ENCODE measurements at regions not wholly inside any gene's neighbourhood (a gene's known extent, or its start where the extent isn't known, plus 50 kb on each side); places are given as distances from the start of the nearest gene placed in this dataset.

GRCh38 chr4:45647823-45648222, 476.0 kb downstream of the GABRG1 start:
- TF ChIP-seq GATA1 (IDR thresholded peaks at IDR 0.05; ENCODE audit: low read depth, low read length) = no peak
- no peak for TF ChIP-seq POLR2A (IDR thresholded peaks at IDR 0.05; ENCODE audit: low read length)
- no peak for DNase-seq

GRCh38 chr4:45646885-45647590, 476.8 kb downstream of the GABRG1 start:
- TF ChIP-seq GATA1 (IDR thresholded peaks at IDR 0.05; ENCODE audit: low read depth, low read length) (no peak), POLR2A (IDR thresholded peaks at IDR 0.05; ENCODE audit: low read length) (no peak)

GRCh38 chr4:45640281-45640680, 483.6 kb downstream of the GABRG1 start:
- no peak for TF ChIP-seq POLR2A (IDR thresholded peaks at IDR 0.05; ENCODE audit: low read length)
- no peak for TF ChIP-seq GATA1 (IDR thresholded peaks at IDR 0.05; ENCODE audit: low read depth, low read length)
- DNase-seq = no peak

More at GRCh38 chr4:45646885-45647590, 476.8 kb downstream of the GABRG1 start:
- DNase-seq = no peak

- DNase-seq = no peak
- no peak for TF ChIP-seq POLR2A (IDR thresholded peaks at IDR 0.05; ENCODE audit: low read length)
These were observed 485.2 kb downstream of the GABRG1 start for GRCh38 chr4:45638641-45639040.

- TF ChIP-seq POLR2A (IDR thresholded peaks at IDR 0.05; ENCODE audit: low read length) = no peak
- TF ChIP-seq GATA1 (IDR thresholded peaks at IDR 0.05; ENCODE audit: low read depth, low read length) = no peak
These were observed 487.7 kb downstream of the GABRG1 start for GRCh38 chr4:45636175-45636574.

GRCh38 chr4:45629717-45630116, 494.1 kb downstream of the GABRG1 start:
- no peak for DNase-seq
- no peak for TF ChIP-seq GATA1 (IDR thresholded peaks at IDR 0.05; ENCODE audit: low read depth, low read length)
- no peak for TF ChIP-seq POLR2A (IDR thresholded peaks at IDR 0.05; ENCODE audit: low read length)

More at GRCh38 chr4:45636175-45636574, 487.7 kb downstream of the GABRG1 start:
- DNase-seq = no peak

GRCh38 chr4:45621971-45622370, 501.9 kb downstream of the GABRG1 start:
- TF ChIP-seq GATA1 (IDR thresholded peaks at IDR 0.05; ENCODE audit: low read depth, low read length) (no peak), POLR2A (IDR thresholded peaks at IDR 0.05; ENCODE audit: low read length) (no peak)
- DNase-seq = no peak

- no peak for TF ChIP-seq POLR2A (IDR thresholded peaks at IDR 0.05; ENCODE audit: low read length)
- TF ChIP-seq GATA1 (IDR thresholded peaks at IDR 0.05; ENCODE audit: low read depth, low read length) = no peak
- no peak for DNase-seq
These were observed 503.0 kb downstream of the GABRG1 start for GRCh38 chr4:45620808-45621207.

- DNase-seq = no peak
These were observed 527.3 kb downstream of the GABRG1 start for GRCh38 chr4:45596379-45597101.

GRCh38 chr4:45580334-45580733, 543.5 kb downstream of the GABRG1 start:
- no peak for DNase-seq
- no peak for TF ChIP-seq GATA1 (IDR thresholded peaks at IDR 0.05; ENCODE audit: low read depth, low read length)
- no peak for TF ChIP-seq POLR2A (IDR thresholded peaks at IDR 0.05; ENCODE audit: low read length)

More at GRCh38 chr4:45596379-45597101, 527.3 kb downstream of the GABRG1 start:
- TF ChIP-seq GATA1 (IDR thresholded peaks at IDR 0.05; ENCODE audit: low read depth, low read length) (no peak), POLR2A (IDR thresholded peaks at IDR 0.05; ENCODE audit: low read length) (no peak)

- no peak for DNase-seq
- TF ChIP-seq POLR2A (IDR thresholded peaks at IDR 0.05; ENCODE audit: low read length) (no peak), GATA1 (IDR thresholded peaks at IDR 0.05; ENCODE audit: low read depth, low read length) (no peak)
These were observed 545.0 kb downstream of the GABRG1 start for GRCh38 chr4:45578874-45579273.

GRCh38 chr4:45576275-45576674, 547.6 kb downstream of the GABRG1 start:
- no peak for DNase-seq
- TF ChIP-seq POLR2A (IDR thresholded peaks at IDR 0.05; ENCODE audit: low read length) = no peak
- no peak for TF ChIP-seq GATA1 (IDR thresholded peaks at IDR 0.05; ENCODE audit: low read depth, low read length)

- DNase-seq = no peak
- TF ChIP-seq GATA1 (IDR thresholded peaks at IDR 0.05; ENCODE audit: low read depth, low read length) (no peak), POLR2A (IDR thresholded peaks at IDR 0.05; ENCODE audit: low read length) (no peak)
These were observed 554.2 kb downstream of the GABRG1 start for GRCh38 chr4:45569619-45570018.

- no peak for DNase-seq
- TF ChIP-seq GATA1 (IDR thresholded peaks at IDR 0.05; ENCODE audit: low read depth, low read length) (no peak), POLR2A (IDR thresholded peaks at IDR 0.05; ENCODE audit: low read length) (no peak)
These were observed 555.2 kb downstream of the GABRG1 start for GRCh38 chr4:45568694-45569093.
